OCI-LY1 (cell line): ENCODE measurements at regions not wholly inside any gene's neighbourhood (a gene's known extent, or its start where the extent isn't known, plus 50 kb on each side); places are given as distances from the start of the nearest gene placed in this dataset.

Source experiments
- EZH2 ChIP-seq: fragments of 200-600 bp; sonication (generic), shearing (Covaris generic); IDR thresholded peaks from 2 replicates; pipeline ENCODE4 v1.8.0; 2017; ENCODE audit warnings: borderline replicate concordance, mixed run types, mild to moderate bottlenecking, antibody characterized with exemption, low read length, moderate library complexity, mixed read lengths
- TF ChIP-seq, protein P1 (sequence below): fragments of 200-600 bp; sonication (generic), shearing (Covaris generic); IDR thresholded peaks from 2 replicates; pipeline ENCODE4 v1.5.1; 2017; ENCODE audit warnings: mild to moderate bottlenecking, antibody characterized with exemption, low read length, moderate library complexity, mixed read lengths

DNA sequence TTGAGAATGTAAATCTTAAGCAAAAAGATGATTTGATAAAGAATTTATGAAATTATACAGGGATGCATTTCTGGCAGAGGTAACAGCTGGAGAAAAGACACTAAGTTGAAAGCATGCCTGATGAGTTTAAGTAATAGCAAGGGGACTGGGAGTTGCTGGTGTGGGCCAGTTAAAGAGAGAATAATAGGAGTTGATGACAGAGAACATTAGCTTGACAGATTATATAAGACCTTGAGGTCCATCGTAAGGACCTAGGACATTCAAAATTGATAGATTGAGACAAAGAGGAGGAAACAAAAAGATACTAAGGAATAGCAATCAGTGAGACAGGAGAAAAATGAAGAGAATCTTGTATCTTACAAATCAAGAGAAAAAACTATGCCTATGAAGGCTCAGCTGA is 84.7 kb upstream of the TMPRSS15 start:
- TF ChIP-seq, protein P1, sequence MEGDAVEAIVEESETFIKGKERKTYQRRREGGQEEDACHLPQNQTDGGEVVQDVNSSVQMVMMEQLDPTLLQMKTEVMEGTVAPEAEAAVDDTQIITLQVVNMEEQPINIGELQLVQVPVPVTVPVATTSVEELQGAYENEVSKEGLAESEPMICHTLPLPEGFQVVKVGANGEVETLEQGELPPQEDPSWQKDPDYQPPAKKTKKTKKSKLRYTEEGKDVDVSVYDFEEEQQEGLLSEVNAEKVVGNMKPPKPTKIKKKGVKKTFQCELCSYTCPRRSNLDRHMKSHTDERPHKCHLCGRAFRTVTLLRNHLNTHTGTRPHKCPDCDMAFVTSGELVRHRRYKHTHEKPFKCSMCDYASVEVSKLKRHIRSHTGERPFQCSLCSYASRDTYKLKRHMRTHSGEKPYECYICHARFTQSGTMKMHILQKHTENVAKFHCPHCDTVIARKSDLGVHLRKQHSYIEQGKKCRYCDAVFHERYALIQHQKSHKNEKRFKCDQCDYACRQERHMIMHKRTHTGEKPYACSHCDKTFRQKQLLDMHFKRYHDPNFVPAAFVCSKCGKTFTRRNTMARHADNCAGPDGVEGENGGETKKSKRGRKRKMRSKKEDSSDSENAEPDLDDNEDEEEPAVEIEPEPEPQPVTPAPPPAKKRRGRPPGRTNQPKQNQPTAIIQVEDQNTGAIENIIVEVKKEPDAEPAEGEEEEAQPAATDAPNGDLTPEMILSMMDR, result no peak
- no peak for TF ChIP-seq EZH2
